ENCODE measurements at regions not wholly inside any gene's neighbourhood (a gene's known extent, or its start where the extent isn't known, plus 50 kb on each side); places are given as distances from the start of the nearest gene placed in this dataset.

GRCh38 chr18:53944721-53945120 is 279.7 kb downstream of the MBD2 start:
- no peak overlapping the region for H3K4me3 ChIP-seq (replicated peaks; ENCODE audit: low read depth, low read length)
- no peaks in the 10 kb centered on the region for H3K27me3 ChIP-seq (replicated peaks; ENCODE audit: control insufficient read depth, insufficient read depth, low read length)
- peak; percentile 3 for DNase-seq (ENCODE audit: extremely low read depth, insufficient read length)
- H3K36me3 ChIP-seq (ENCODE audit: control insufficient read depth, insufficient read depth, low read length) = no peaks in the 10 kb centered on the region
- TF ChIP-seq CTCF (IDR thresholded peaks at IDR 0.05; ENCODE audit: insufficient read depth, low read length, poor library complexity, severe bottlenecking) = no peak

- no peak overlapping the region for H3K4me3 ChIP-seq (replicated peaks; ENCODE audit: low read depth, low read length)
- TF ChIP-seq CTCF (IDR thresholded peaks at IDR 0.05; ENCODE audit: insufficient read depth, low read length, poor library complexity, severe bottlenecking) = no peak
- H3K27me3 ChIP-seq (replicated peaks; ENCODE audit: control insufficient read depth, insufficient read depth, low read length) = no peaks in the 10 kb centered on the region
- DNase-seq (ENCODE audit: extremely low read depth, insufficient read length) = no peak
- no peaks in the 10 kb centered on the region for H3K36me3 ChIP-seq (ENCODE audit: control insufficient read depth, insufficient read depth, low read length)
These were observed 281.1 kb downstream of the MBD2 start for GRCh38 chr18:53943326-53943860.

GRCh38 chr18:53941601-53942338 is 282.7 kb downstream of the MBD2 start:
- DNase-seq (ENCODE audit: extremely low read depth, insufficient read length) = no peak
- Histone ChIP-seq H3K27me3 (replicated peaks; ENCODE audit: control insufficient read depth, insufficient read depth, low read length) (no peaks in the 10 kb centered on the region), H3K4me3 (replicated peaks; ENCODE audit: low read depth, low read length) (no peak overlapping the region), H3K36me3 (ENCODE audit: control insufficient read depth, insufficient read depth, low read length) (no peaks in the 10 kb centered on the region)
- no peak for TF ChIP-seq CTCF (IDR thresholded peaks at IDR 0.05; ENCODE audit: insufficient read depth, low read length, poor library complexity, severe bottlenecking)

GRCh38 chr18:53937037-53937436 is 287.4 kb downstream of the MBD2 start:
- H3K4me3 ChIP-seq (replicated peaks; ENCODE audit: low read depth, low read length) = no peak overlapping the region
- no peak for TF ChIP-seq CTCF (IDR thresholded peaks at IDR 0.05; ENCODE audit: insufficient read depth, low read length, poor library complexity, severe bottlenecking)
- DNase-seq (ENCODE audit: extremely low read depth, insufficient read length) = no peak
- H3K36me3 ChIP-seq (ENCODE audit: control insufficient read depth, insufficient read depth, low read length) = no peaks in the 10 kb centered on the region
- H3K27me3 ChIP-seq (replicated peaks; ENCODE audit: control insufficient read depth, insufficient read depth, low read length) = no peaks in the 10 kb centered on the region; the same call in 1 of the 2 replicates

- Histone ChIP-seq H3K27me3 (replicated peaks; ENCODE audit: control insufficient read depth, insufficient read depth, low read length) (no peaks in the 10 kb centered on the region; the same call in 1 of the 2 replicates), H3K36me3 (ENCODE audit: control insufficient read depth, insufficient read depth, low read length) (no peaks in the 10 kb centered on the region), H3K4me3 (replicated peaks; ENCODE audit: low read depth, low read length) (no peak overlapping the region)
- TF ChIP-seq CTCF (IDR thresholded peaks at IDR 0.05; ENCODE audit: insufficient read depth, low read length, poor library complexity, severe bottlenecking) = no peak
- no peak for DNase-seq (ENCODE audit: extremely low read depth, insufficient read length)
These were observed 288.7 kb downstream of the MBD2 start for GRCh38 chr18:53935803-53936202.
